Tibial artery (tissue), 4 donors: ENCODE measurements at regions not wholly inside any gene's neighbourhood (a gene's known extent, or its start where the extent isn't known, plus 50 kb on each side); places are given as distances from the start of the nearest gene placed in this dataset.
"Not testable (repeated sequence)": the region's sequence is repeated elsewhere in the genome, so short reads cannot be mapped to it uniquely, and the experiment has no call there.

Experiments
- DNase-seq, 2 donors: peaks; one replicate each; pipeline ENCODE4 v3.0.0-alpha.2; 2019
- H3K27ac ChIP-seq, 2 donors: fragments of 200-600 bp; sonication (generic) in 1 of 2; 1 replicate in 1 of 2; 2 replicates in 1 of 2; pipeline ENCODE4 v1.5.1; 2018 to 2019; ENCODE audit warnings: mild to moderate bottlenecking in 1 of 2
- H3K27me3 ChIP-seq, 2 donors: fragments of 200-600 bp; sonication (generic) in 1 of 2; one replicate each; pipeline versions ENCODE4 v1.5.1 to v1.6.0; 2016 to 2019
- H3K36me3 ChIP-seq, 3 donors: fragments of 200-600 bp; sonication (generic) in 2 of 3; one replicate each; pipeline ENCODE4 v1.5.1; 2016 to 2019; ENCODE audit warnings: mild to moderate bottlenecking in 2 of 3
- H3K4me1 ChIP-seq, 4 donors: fragments of 200-600 bp; sonication (generic) in 2 of 4; 1 replicate in 3 of 4; 2 replicates in 1 of 4; pipeline ENCODE4 v1.5.1; 2016 to 2019
- H3K4me3 ChIP-seq, 2 donors: fragments of 200-600 bp; sonication (generic) in 1 of 2; 1 replicate in 1 of 2; 2 replicates in 1 of 2; pipeline ENCODE4 v1.5.1; 2018 to 2019; ENCODE audit warnings: mild to moderate bottlenecking in 2 of 2
- H3K9me3 ChIP-seq, 3 donors: fragments of 200-600 bp; sonication (generic) in 1 of 3; one replicate each; pipeline ENCODE4 v1.5.1; 2016 to 2019
- CTCF ChIP-seq, 2 experiments: fragments of 200-600 bp in 1 of 2; fragments of 450-650 bp in 1 of 2; IDR thresholded peaks; one replicate each; pipeline ENCODE4 v1.5.1; 2017 to 2019; ENCODE audit warnings: antibody characterized with exemption in 2 of 2, mild to moderate bottlenecking in 1 of 2, moderate library complexity in 1 of 2
- intact Hi-C: fragments of 100-400 bp; cut with DNase I; formaldehyde crosslinking; loops from one replicate; pipeline ENCODE4 v1.15.0; 2023; ENCODE audit warnings: low total_unique reads

- Histone ChIP-seq H3K4me3 (no peak overlapping the region), H3K9me3 (no peaks in the 10 kb centered on the region), H3K36me3 (no peaks in the 10 kb centered on the region), H3K27me3 (no peaks in the 10 kb centered on the region), H3K4me1 (no peaks in the 10 kb centered on the region), H3K27ac (no peak overlapping the region)
- DNase-seq: no peak
- intact Hi-C loops: no loop called here
- TF ChIP-seq CTCF (IDR thresholded peaks at IDR 0.05): no peak
These were observed 832.5 kb downstream of the TAF11L14 start for GRCh38 chr5:18466731-18467130.

- intact Hi-C loops, H3K4me3 ChIP-seq, DNase-seq, H3K9me3 ChIP-seq, H3K27me3 ChIP-seq, H3K36me3 ChIP-seq, H3K27ac ChIP-seq, H3K4me1 ChIP-seq: not testable (repeated sequence)
These were observed 837.5 kb downstream of the TAF11L14 start for GRCh38 chr5:18471791-18472190.

- Histone ChIP-seq H3K27ac (no peak overlapping the region), H3K36me3 (no peaks in the 10 kb centered on the region), H3K4me1 (no peaks in the 10 kb centered on the region), H3K9me3 (no peaks in the 10 kb centered on the region), H3K4me3 (no peak overlapping the region), H3K27me3 (no peaks in the 10 kb centered on the region)
- DNase-seq: no peak
- intact Hi-C loops: no loop called here
- TF ChIP-seq CTCF (IDR thresholded peaks at IDR 0.05): no peak
These were observed 849.2 kb downstream of the TAF11L14 start for GRCh38 chr5:18483451-18483850.

GRCh38 chr5:18487928-18488480, 853.7 kb downstream of the TAF11L14 start:
- no peak for TF ChIP-seq CTCF (IDR thresholded peaks at IDR 0.05)
- Histone ChIP-seq H3K4me3 (no peak overlapping the region), H3K9me3 (no peaks in the 10 kb centered on the region), H3K36me3 (no peaks in the 10 kb centered on the region), H3K27ac (no peak overlapping the region), H3K4me1 (no peaks in the 10 kb centered on the region), H3K27me3 (no peaks in the 10 kb centered on the region)
- DNase-seq: no peak
- intact Hi-C loops: no loop called here

GRCh38 chr5:18489703-18490102, 855.4 kb downstream of the TAF11L14 start:
- H3K27ac ChIP-seq: no peak overlapping the region
- no peak for TF ChIP-seq CTCF (IDR thresholded peaks at IDR 0.05)
- no peaks in the 10 kb centered on the region for H3K27me3 ChIP-seq
- H3K4me3 ChIP-seq: no peak overlapping the region
- no peaks in the 10 kb centered on the region for H3K9me3 ChIP-seq
- no peak for DNase-seq
- H3K36me3 ChIP-seq: no peaks in the 10 kb centered on the region
- no peaks in the 10 kb centered on the region for H3K4me1 ChIP-seq
- intact Hi-C loops: no loop called here

GRCh38 chr5:18491349-18491748, 857.1 kb downstream of the TAF11L14 start:
- TF ChIP-seq CTCF (IDR thresholded peaks at IDR 0.05): no peak
- Histone ChIP-seq H3K36me3 (no peaks in the 10 kb centered on the region), H3K4me1 (no peaks in the 10 kb centered on the region), H3K27me3 (no peaks in the 10 kb centered on the region), H3K9me3 (no peaks in the 10 kb centered on the region), H3K4me3 (no peak overlapping the region), H3K27ac (no peak overlapping the region)
- DNase-seq: no peak
- intact Hi-C loops: no loop called here
